Ovary (tissue), 7 donors: ENCODE measurements at regions not wholly inside any gene's neighbourhood (a gene's known extent, or its start where the extent isn't known, plus 50 kb on each side); places are given as distances from the start of the nearest gene placed in this dataset.
"Not testable (repeated sequence)": the region's sequence is repeated elsewhere in the genome, so short reads cannot be mapped to it uniquely, and the experiment has no call there.

Source experiments
- DNase-seq, 5 donors: peaks; one replicate each; pipeline ENCODE4 v3.0.0-alpha.2; 2019 to 2020
- H3K27ac ChIP-seq, 2 donors: fragments of 200-600 bp; one replicate each; pipeline versions ENCODE4 v1.5.1 to v1.8.0; 2019 to 2022
- H3K27me3 ChIP-seq: fragments of 200-600 bp; one replicate; pipeline ENCODE4 v1.8.0; 2022
- H3K36me3 ChIP-seq: fragments of 200-600 bp; sonication (generic); one replicate; pipeline ENCODE4 v1.5.1; 2019
- H3K4me1 ChIP-seq: one replicate; pipeline ENCODE4 v1.8.1; 2013; ENCODE audit warnings: mild to moderate bottlenecking, moderate library complexity; ENCODE audit not compliant: insufficient read depth
- H3K4me3 ChIP-seq: fragments of 200-600 bp; sonication (generic); one replicate; pipeline ENCODE4 v1.5.1; 2017
- H3K9me3 ChIP-seq, 2 donors: fragments of 200-600 bp in 1 of 2; sonication (generic) in 1 of 2; one replicate each; pipeline versions ENCODE4 v1.5.1 to v1.8.1; 2013 to 2019; ENCODE audit warnings: mild to moderate bottlenecking in 1 of 2, moderate library complexity in 1 of 2
- CTCF ChIP-seq, 3 donors: fragments of 450-650 bp in 2 of 3; fragments of 200-600 bp in 1 of 3; IDR thresholded peaks; one replicate each; pipeline versions ENCODE4 v1.5.1 to v1.8.0; 2016 to 2022; ENCODE audit warnings: antibody characterized with exemption in 3 of 3, mild to moderate bottlenecking in 1 of 3
- EP300 ChIP-seq: sonication (generic); formaldehyde crosslinking; IDR thresholded peaks from one replicate; pipeline ENCODE4 v1.6.1; 2017; ENCODE audit warnings: antibody characterized with exemption
- POLR2A ChIP-seq: fragments of 450-650 bp; IDR thresholded peaks from one replicate; pipeline ENCODE4 v1.6.1; 2017; ENCODE audit warnings: antibody characterized with exemption, mild to moderate bottlenecking, moderate library complexity
- whole genome bisulfite sequencing, 3 donors: extraction: QIAGEN DNeasy Blood & Tissue Kit in 1 of 3; methylation state at CpG; one replicate each; pipeline versions ENCODE4 v1.1.5 to v1.1.7; 2013 to 2017; 5-methylcytosine and 5-hydroxymethylcytosine counted together
- intact Hi-C, 4 donors: fragments of 100-400 bp; cut with DNase I; formaldehyde crosslinking; loops; one replicate each; pipeline versions ENCODE4 v1.11.0 to v1.15.1; 2022 to 2023
- donor health status: DM: no; HTN: no; CAD: no; lungs with moderate emphysema.
- donor health status: DM: no; HTN: no; CAD: no.
- donor health status: Bipolar disorder and iron deficiency.
- donor health status: DM: no; HTN: no; CAD: no.
- donor health status: DM: yes; HTN: yes; CAD: no.

DNA sequence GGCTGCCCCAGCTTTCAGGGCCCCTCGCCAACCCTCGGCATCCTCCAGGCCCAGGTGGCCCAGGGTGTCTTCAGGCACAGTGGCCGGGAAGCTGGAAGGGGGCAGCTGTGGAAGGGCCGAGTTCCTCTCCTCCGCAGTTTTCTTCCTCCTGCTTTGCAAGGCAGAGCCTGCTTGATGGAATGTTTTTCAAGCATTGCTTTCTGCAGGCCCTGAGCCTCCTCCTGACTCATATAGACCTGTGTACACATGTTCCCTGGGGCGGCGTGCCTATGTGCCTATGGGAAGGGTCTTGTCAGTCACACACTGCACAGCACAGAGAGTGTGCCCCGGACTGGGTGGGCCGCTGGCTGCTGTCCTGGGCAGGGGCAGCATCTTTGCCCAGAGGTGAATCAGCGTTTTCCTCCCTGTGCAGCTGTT, 107.5 kb downstream of the ERMARD start:
- Histone ChIP-seq H3K4me1 (peaks cover 5% of the 10 kb centered on the region), H3K36me3 (no peaks in the 10 kb centered on the region), H3K27me3 (no peaks in the 10 kb centered on the region), H3K27ac (no peak overlapping the region), H3K9me3 (no peaks in the 10 kb centered on the region), H3K4me3 (no peak overlapping the region)
- TF ChIP-seq POLR2A, result no peak
- intact Hi-C loops, result loop anchor here in 1 of 4 donors (10.0 kb wide), 1 partner anchor 256 kb away; no protein-coding TSS in a partner anchor
- DNase-seq, result no peak
- WGBS, 3 donors, result 87 to 92% (median 90%) methylated on average over 10 of the region's 10 CpGs

- intact Hi-C loops, result loop anchor here in 1 of 4 donors (10.0 kb wide), 1 partner anchor 256 kb away; no protein-coding TSS in a partner anchor
- no peak for TF ChIP-seq CTCF (IDR thresholded peaks at IDR 0.05)
- TF ChIP-seq EP300, result no peak
- no peak for TF ChIP-seq POLR2A
- Histone ChIP-seq H3K4me1 (peaks cover 5% of the 10 kb centered on the region), H3K4me3 (no peak overlapping the region), H3K27ac (no peak overlapping the region), H3K27me3 (no peaks in the 10 kb centered on the region), H3K36me3 (no peaks in the 10 kb centered on the region), H3K9me3 (no peaks in the 10 kb centered on the region)
- WGBS, 3 donors, result 91 to 95% (median 94%) methylated on average over 16 to 17 of the region's 17 CpGs
- DNase-seq, result no peak
These were observed 107.0 kb downstream of the ERMARD start for GRCh38 chr6:169858293-169858934.

DNA sequence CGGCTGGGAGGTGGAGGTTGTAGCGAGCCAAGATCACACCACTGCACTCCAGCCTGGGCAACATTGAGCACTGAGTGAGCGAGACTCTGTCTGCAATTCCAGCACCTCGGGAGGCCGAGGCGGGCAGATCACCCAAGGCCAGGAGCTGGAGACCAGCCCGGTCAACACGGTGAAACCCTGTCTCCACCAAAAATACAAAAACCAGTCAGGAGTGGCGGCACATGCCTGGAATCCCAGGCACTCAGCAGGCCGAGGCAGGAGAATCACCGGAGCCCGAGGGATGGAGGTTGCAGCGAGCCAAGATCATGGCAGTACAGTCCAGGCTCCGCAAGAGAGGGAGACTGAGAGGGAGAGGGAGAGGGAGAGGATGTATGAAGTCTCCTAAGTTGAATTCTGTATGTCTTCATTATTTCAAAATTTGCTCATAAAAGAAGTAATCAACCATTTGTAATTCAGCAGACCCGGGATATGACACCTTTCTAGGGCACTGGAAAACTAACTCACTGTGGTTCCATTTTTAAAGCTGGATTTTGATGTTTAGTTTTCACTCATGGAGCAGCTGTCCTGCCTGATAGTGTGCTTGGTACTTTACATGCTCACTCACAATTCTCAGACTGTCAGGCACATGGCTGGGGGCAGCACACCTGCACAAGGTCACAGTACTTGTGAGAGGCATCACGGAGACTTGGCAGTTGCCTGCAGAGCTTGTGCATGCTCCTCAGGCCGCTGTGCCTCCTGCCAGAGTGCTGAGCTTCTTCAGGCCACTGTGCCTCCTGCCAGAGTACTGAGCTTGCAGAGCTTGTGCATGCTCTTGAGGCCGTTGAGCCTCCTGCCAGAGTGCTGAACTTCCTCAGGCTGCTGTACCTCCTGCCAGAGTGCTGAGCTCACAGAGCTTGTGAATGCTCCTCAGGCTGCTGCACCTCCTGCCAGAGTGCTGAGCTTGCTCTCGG, 106.2 kb downstream of the ERMARD start:
- intact Hi-C loops, result loop anchor here in 1 of 4 donors (10.0 kb wide), 1 partner anchor 257 kb away; no protein-coding TSS in a partner anchor
- Histone ChIP-seq H3K9me3 (no peaks in the 10 kb centered on the region), H3K4me1 (peaks cover 5% of the 10 kb centered on the region), H3K27ac (no peak overlapping the region), H3K36me3 (no peaks in the 10 kb centered on the region), H3K27me3 (no peaks in the 10 kb centered on the region), H3K4me3 (no peak overlapping the region)
- no peak for DNase-seq
- TF ChIP-seq POLR2A, result no peak
- no peak for TF ChIP-seq EP300
- no peak for TF ChIP-seq CTCF (IDR thresholded peaks at IDR 0.05)
- 89 to 93% (median 91%) methylated on average over 19 of the region's 19 CpGs for WGBS, 3 donors

- not testable (repeated sequence) for H3K36me3 ChIP-seq, H3K27me3 ChIP-seq, H3K4me1 ChIP-seq, H3K27ac ChIP-seq, DNase-seq, H3K9me3 ChIP-seq, H3K4me3 ChIP-seq
- WGBS, 3 donors, result 93 to 97% (median 96%) methylated on average over 48 to 49 of the region's 49 CpGs
- intact Hi-C loops, result loop anchor here in 1 of 4 donors (10.0 kb wide), 1 partner anchor 258 kb away; no protein-coding TSS in a partner anchor
These were observed 105.3 kb downstream of the ERMARD start for GRCh38 chr6:169856442-169857342.

GRCh38 chr6:169854813-169855212, 103.4 kb downstream of the ERMARD start:
- intact Hi-C loops, result loop anchor here in 1 of 4 donors (10.0 kb wide), 1 partner anchor 260 kb away; no protein-coding TSS in a partner anchor
- no peak overlapping the region for H3K27ac ChIP-seq
- no peak for DNase-seq
- 90% methylated on average over 4 of the region's 4 CpGs for WGBS, 3 donors
- no peaks in the 10 kb centered on the region for H3K36me3 ChIP-seq
- H3K27me3 ChIP-seq, result no peaks in the 10 kb centered on the region
- no peak overlapping the region for H3K4me3 ChIP-seq
- TF ChIP-seq CTCF (IDR thresholded peaks at IDR 0.05) (no peak), EP300 (no peak), POLR2A (no peak)
- H3K4me1 ChIP-seq, result no peaks in the 10 kb centered on the region
- H3K9me3 ChIP-seq, result no peaks in the 10 kb centered on the region
